CMK (cell line): ENCODE measurements at regions not wholly inside any gene's neighbourhood (a gene's known extent, or its start where the extent isn't known, plus 50 kb on each side); places are given as distances from the start of the nearest gene placed in this dataset.

Experiments used
- DNase-seq: peaks from one replicate; pipeline ENCODE4 v3.0.0-alpha.2; 2010; ENCODE audit warnings: low read depth

DNA sequence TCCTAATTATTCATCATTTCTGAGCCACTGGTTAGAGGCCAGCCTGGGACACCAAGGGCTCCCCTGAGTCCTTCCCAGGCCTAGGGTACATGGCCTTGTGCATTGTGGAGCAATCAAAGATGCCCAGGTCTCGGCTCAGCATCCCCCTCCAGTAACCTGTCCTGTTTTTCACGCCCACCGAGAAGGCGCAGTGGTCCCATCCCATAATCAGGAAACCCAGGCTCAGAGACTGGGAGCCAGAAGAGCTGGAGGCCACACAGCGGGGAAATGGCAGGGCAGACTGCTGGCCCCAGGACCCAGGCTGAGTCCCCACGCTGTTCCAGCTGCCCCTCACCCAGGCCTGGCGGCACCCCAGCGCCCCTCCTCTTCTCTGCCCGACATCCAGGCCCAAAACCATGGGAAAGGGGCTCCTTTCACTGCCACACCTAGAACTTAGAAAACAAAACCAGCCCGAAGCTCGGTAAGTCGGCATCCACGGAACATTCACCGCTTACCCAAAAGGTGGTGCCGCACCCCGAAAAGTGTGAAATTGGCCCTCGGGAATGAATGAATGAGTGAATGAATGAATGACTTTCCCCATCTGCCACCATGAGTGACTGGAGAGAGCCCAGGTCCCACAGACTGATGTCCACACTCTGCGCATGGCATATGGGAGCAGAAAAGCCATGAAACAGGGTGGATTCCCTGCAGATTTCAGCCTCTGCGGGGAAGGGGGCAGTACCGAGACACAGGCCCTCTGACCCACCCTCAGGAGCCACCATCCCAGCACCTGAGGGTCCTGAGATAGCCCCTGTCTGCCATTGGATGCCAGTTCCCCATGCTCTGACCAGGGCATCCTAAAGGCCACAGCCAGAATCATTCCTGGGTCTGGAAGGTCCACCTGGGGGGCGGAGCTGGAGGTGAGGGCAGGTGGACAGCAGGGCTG is 132.5 kb downstream of the OLFM1 start:
- DNase-seq = no peak

GRCh38 chr9:135220601-135221575 is 133.4 kb downstream of the OLFM1 start:
- DNase-seq = no peak

GRCh38 chr9:135221576-135221950 is 134.1 kb downstream of the OLFM1 start:
- DNase-seq = no peak

DNA sequence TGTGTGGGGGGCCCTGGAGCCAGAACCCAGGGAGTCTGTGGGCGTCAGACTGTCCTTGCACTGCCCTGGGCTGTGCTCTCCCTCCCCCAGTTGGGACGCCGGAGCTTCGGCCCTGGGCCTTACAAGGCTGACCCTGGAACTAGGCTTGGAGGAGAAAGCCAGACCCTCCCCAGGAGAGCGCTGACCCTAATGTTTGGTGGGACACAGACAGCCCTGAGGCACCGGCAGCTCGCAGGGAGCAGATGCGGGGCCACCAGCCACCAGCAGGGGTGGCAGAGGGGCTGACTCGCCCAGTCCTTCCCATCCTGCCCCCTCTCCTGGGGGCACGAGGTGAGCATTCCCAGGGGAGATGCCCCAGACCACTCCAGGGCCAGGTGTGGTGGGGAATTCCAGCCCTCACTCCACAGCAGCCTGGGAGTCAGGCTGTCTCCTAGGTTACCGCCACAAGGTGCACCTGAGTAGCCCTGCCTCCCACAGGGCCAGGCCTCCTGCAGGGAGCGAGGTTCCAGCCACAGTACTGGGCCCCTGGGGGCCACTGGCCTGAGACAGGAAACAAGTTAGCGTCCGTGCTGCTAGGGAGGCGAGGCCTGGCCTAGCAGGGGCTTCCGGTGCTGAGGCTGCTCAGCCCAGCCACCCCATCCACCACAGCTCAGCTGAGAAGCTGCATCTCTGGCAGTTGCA is 134.6 kb downstream of the OLFM1 start:
- DNase-seq = peak; percentile 9

GRCh38 chr9:135222881-135223760 is 135.7 kb downstream of the OLFM1 start:
- DNase-seq = no peak

DNA sequence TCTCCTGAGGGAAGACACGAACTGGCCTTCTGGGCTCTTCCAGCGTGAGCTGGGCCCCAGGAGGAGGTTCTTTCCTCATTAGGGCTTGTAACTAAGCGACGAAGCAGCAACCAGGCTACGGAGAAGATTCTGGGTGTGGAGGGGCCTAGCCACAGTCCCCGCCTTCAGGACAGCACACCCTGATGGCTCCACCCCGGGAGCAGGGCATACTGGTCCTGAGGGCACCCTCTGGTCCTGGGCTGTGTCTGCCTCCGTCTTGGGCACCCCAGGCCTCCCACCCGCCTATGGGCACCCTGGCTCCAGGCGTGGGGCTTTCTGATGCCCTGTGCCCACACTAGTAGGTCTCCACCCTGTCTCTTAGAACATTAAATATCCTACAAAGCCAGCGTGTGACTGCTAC is 136.4 kb downstream of the OLFM1 start:
- no peak for DNase-seq

- DNase-seq = no peak
Measured at GRCh38 chr9:135224286-135224877, 136.9 kb downstream of the OLFM1 start.

GRCh38 chr9:135224921-135225541 is 137.6 kb downstream of the OLFM1 start:
- DNase-seq = no peak

DNA sequence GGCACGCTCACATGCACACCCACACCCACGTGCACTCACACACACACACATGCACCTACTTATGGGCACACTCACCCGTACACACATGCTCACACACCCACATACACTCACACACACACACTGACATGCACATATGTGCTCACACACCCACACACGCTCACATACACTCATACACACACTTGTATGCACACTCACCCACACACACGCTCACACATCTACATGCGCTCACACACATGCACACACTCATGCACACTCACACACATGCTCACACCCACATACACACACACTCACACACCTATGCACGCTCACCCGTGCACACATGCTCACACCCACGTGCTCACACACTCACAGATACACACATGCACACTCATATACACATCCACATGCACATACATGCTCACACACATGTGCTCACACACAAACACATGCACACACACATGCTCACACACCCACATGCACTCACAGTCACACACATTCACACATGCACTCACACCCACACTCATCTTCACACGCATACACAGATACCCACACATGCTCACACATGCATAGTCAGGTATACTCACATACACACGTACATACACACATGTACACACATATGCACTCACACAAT is 138.3 kb downstream of the OLFM1 start:
- no peak for DNase-seq

DNA sequence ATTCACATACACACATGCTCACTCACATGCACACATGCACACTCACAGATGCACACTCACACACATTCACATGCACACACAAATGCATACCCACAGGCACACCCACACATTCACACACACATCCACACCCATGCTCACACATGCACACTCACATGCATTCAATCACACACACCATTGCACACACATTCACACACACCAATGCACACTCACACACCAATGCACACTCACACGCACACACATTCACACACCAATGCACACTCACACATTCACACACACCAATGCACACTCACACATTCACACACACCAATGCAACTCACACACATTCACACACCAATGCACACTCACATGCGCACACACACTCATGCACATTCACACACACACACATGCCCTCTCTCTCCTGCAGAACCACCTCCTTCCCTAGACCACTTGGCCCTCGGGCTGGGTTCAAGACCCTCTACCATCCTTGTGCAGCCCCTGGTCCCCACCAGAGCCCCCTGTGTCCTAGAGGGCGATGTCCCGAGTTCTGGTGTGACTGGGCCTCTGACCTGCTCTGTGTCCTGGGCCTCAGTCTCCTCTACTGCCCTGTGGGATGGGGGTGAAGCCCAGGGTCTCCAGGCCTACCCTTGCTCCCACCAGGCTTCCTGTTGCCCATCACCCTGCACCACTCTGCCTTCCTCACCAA is 139.0 kb downstream of the OLFM1 start:
- DNase-seq = no peak

GRCh38 chr9:135227641-135228251 is 140.3 kb downstream of the OLFM1 start:
- DNase-seq = no peak

DNA sequence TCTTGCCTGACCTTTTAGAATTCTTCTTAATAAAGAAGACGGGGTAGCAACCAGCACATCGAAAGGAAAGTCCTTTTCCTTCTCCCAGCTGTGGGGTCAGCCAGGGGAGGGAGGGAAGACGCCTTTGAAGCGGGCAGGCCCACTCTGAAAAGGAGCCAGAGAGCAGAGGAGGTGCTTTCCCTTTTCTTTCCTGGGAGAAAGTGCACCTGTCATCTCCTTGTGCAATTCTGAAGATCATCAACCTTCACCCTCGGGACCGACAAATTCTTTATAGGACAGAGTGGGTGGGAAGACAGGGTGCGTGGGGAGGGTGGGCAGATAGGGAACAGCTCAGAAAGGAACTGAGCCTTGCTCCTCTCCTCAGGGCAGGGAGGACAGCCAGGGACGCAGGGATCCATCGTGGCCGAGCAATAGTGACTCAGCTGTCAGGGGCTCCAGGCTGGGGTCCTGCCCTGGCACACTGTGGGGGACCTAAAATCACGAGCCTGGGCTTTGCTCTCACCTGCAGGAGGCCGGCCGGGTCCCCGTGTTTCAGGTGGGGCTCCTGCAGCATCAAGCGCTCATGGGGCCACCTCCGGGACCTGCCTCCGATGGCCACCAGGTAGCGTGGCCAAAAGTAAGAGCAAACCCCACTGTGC is 141.0 kb downstream of the OLFM1 start:
- no peak for DNase-seq

DNA sequence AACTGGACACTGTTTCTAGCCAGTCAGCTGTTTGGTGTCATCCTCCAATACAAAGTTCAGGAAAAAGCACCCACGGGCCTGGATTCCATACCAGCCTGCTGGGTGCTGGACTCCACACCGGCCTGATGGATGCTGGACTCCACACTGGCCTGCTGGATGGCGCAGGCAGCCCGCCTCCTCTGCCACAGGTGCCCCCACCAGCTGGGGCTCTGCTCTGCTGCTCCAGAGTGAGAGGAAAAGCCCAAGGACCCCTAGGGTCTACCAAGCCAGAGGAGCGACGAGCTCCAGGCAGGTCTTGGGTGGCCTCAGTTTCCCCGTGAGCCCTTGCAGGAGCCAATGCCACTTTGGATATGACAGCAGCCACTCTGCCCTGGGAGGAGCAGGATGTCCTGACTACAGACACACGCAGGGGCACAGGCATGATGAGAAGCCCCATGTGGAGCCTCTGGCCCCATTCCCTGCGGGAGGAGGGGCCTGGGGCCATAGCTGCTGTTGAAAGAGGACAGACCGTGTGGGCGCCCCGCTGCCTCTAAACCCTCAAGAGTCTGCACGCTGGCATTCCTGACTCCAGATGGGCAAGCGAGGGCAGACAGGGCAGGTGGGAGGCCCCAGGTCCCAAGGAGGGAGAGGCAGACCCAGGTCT is 141.6 kb downstream of the OLFM1 start:
- DNase-seq = no peak

GRCh38 chr9:135229701-135230385 is 142.4 kb downstream of the OLFM1 start:
- no peak for DNase-seq

DNA sequence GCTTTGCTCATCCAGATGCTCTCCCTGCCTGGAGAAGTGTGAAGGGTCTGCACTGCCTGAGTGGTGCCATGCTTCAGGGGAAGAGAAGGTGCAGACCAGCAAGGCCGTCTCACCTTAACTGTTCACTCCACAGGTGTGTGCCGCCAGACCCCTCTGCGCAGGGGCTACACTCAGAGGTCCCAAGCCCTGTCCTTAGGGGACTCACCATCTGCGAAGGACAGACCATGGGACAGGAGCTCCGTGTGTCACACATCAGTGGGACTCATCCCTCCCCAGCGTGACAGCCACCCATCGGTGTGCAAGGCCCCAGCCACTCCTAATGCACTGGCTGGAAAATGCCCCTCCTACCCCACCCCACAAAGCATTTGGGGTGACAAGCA is 142.9 kb downstream of the OLFM1 start:
- DNase-seq = no peak

- no peak for DNase-seq
Measured at GRCh38 chr9:135230817-135231520, 143.5 kb downstream of the OLFM1 start.
